Neural cell (in vitro differentiated cells): ENCODE measurements at regions not wholly inside any gene's neighbourhood (a gene's known extent, or its start where the extent isn't known, plus 50 kb on each side); places are given as distances from the start of the nearest gene placed in this dataset.

Source experiments
- H2AFZ ChIP-seq: fragments of 200-600, 300-800 bp; sonication (generic), shearing (Covaris generic); 2 replicates; pipeline ENCODE4 v1.6.0; 2014; ENCODE audit warnings: low read depth, mild to moderate bottlenecking, antibody characterized with exemption, low read length, moderate library complexity
- H3F3A ChIP-seq: fragments of 200-600 bp; shearing (Covaris generic); 2 replicates; pipeline ENCODE4 v1.6.1; 2016; ENCODE audit warnings: mild to moderate bottlenecking, moderate library complexity, mixed read lengths, antibody characterized with exemption, low read length; ENCODE audit not compliant: insufficient read depth, poor library complexity, severe bottlenecking
- H3K27ac ChIP-seq: fragments of 200-600, 300-800 bp; sonication (generic), shearing (Covaris generic); 2 replicates; pipeline ENCODE4 v1.5.1; 2014; ENCODE audit warnings: mild to moderate bottlenecking, low read length, moderate library complexity
- H3K27me3 ChIP-seq: fragments of 300-800, 200-600 bp; sonication (generic), shearing (Covaris generic); 2 replicates; pipeline ENCODE4 v1.6.0; 2014; ENCODE audit warnings: mild to moderate bottlenecking, low read depth, low read length, moderate library complexity; ENCODE audit not compliant: insufficient read depth
- H3K36me3 ChIP-seq: fragments of 300-800, 200-600 bp; sonication (generic), shearing (Covaris generic); 2 replicates; pipeline ENCODE4 v1.5.1; 2014; ENCODE audit warnings: mild to moderate bottlenecking, antibody characterized with exemption, low read length, moderate library complexity; ENCODE audit not compliant: insufficient read depth
- H3K4me2 ChIP-seq: fragments of 300-800, 200-600 bp; sonication (generic), shearing (Covaris generic); 2 replicates; pipeline ENCODE4 v1.6.0; 2014; ENCODE audit warnings: mild to moderate bottlenecking, low read length
- H3K4me3 ChIP-seq: fragments of 300-800, 200-600 bp; sonication (generic), shearing (Covaris generic); 2 replicates; pipeline ENCODE4 v1.5.1; 2014; ENCODE audit warnings: mild to moderate bottlenecking, low read length, moderate library complexity
- H3K79me2 ChIP-seq: fragments of 200-600 bp; shearing (Covaris generic); replicated peaks from 2 replicates; pipeline ENCODE4 v1.6.0; 2014; ENCODE audit warnings: mild to moderate bottlenecking, low read length, moderate library complexity; ENCODE audit not compliant: insufficient read depth
- H3K9ac ChIP-seq: fragments of 300-800, 200-600 bp; sonication (generic), shearing (Covaris generic); 2 replicates; pipeline ENCODE4 v1.6.1; 2016; ENCODE audit warnings: mild to moderate bottlenecking, low read length, mixed read lengths
- H3K9me2 ChIP-seq: fragments of 200-600 bp; shearing (Covaris generic); 2 replicates; pipeline ENCODE4 v1.6.1; 2016; ENCODE audit warnings: mild to moderate bottlenecking, low read length, mixed read lengths; ENCODE audit not compliant: insufficient read depth
- H3K9me3 ChIP-seq: fragments of 200-600, 300-800 bp; sonication (generic), shearing (Covaris generic); 2 replicates; pipeline ENCODE4 v1.6.1; 2016; ENCODE audit warnings: mild to moderate bottlenecking, mixed run types, low read length, moderate library complexity, mixed read lengths
- H4K20me1 ChIP-seq: fragments of 200-600 bp; shearing (Covaris generic); 2 replicates; pipeline ENCODE4 v1.6.1; 2016; ENCODE audit warnings: mild to moderate bottlenecking, mixed run types; ENCODE audit not compliant: insufficient read depth
- CTCF ChIP-seq: fragments of 450-650 bp; IDR thresholded peaks from 2 replicates; pipeline ENCODE4 v1.5.1; 2014; ENCODE audit warnings: antibody characterized with exemption, mild to moderate bottlenecking, moderate library complexity; ENCODE audit not compliant: poor library complexity, severe bottlenecking
- EP300 ChIP-seq: fragments of 450-650 bp; conservative IDR thresholded peaks from 2 replicates; pipeline ENCODE4 v1.6.1; 2014; ENCODE audit warnings: antibody characterized with exemption, mild to moderate bottlenecking, moderate library complexity; ENCODE audit not compliant: poor library complexity, severe bottlenecking
- EZH2 ChIP-seq: fragments of 200-600, 300-800 bp; shearing (Covaris generic), sonication (generic); IDR thresholded peaks from 2 replicates; pipeline ENCODE4 v1.6.1; 2014; ENCODE audit warnings: antibody characterized with exemption, low read length, borderline replicate concordance, mild to moderate bottlenecking; ENCODE audit not compliant: insufficient read depth, poor library complexity, severe bottlenecking
- MXI1 ChIP-seq: fragments of 450-650 bp; conservative IDR thresholded peaks from 2 replicates; pipeline ENCODE4 v1.6.1; 2014; ENCODE audit warnings: antibody characterized with exemption, mild to moderate bottlenecking; ENCODE audit not compliant: poor library complexity, severe bottlenecking
- POLR2AphosphoS5 ChIP-seq: IDR thresholded peaks from 2 replicates; pipeline ENCODE4 v1.6.1; 2012
- RAD21 ChIP-seq: fragments of 450-650 bp; conservative IDR thresholded peaks from 2 replicates; pipeline ENCODE4 v1.6.1; 2014; ENCODE audit warnings: antibody characterized with exemption, mild to moderate bottlenecking, moderate library complexity
- SMC3 ChIP-seq: fragments of 450-650 bp; conservative IDR thresholded peaks from 2 replicates; pipeline ENCODE4 v1.6.1; 2014; ENCODE audit warnings: antibody characterized with exemption, mild to moderate bottlenecking, moderate library complexity; ENCODE audit not compliant: poor library complexity
- TAF1 ChIP-seq: IDR thresholded peaks from 2 replicates; pipeline ENCODE4 v1.6.1; 2012; ENCODE audit warnings: low read depth
- TF ChIP-seq, protein P1 (sequence below): IDR thresholded peaks from 2 replicates; pipeline ENCODE4 v1.6.1; 2012; ENCODE audit warnings: borderline replicate concordance

- no peaks in the 10 kb centered on the region for H3F3A ChIP-seq
- TF ChIP-seq SMC3 (no peak), TAF1 (no peak), POLR2AphosphoS5 (no peak), MXI1 (no peak), EZH2 (no peak), CTCF (no peak), RAD21 (no peak), EP300 (no peak)
- TF ChIP-seq, protein P1, sequence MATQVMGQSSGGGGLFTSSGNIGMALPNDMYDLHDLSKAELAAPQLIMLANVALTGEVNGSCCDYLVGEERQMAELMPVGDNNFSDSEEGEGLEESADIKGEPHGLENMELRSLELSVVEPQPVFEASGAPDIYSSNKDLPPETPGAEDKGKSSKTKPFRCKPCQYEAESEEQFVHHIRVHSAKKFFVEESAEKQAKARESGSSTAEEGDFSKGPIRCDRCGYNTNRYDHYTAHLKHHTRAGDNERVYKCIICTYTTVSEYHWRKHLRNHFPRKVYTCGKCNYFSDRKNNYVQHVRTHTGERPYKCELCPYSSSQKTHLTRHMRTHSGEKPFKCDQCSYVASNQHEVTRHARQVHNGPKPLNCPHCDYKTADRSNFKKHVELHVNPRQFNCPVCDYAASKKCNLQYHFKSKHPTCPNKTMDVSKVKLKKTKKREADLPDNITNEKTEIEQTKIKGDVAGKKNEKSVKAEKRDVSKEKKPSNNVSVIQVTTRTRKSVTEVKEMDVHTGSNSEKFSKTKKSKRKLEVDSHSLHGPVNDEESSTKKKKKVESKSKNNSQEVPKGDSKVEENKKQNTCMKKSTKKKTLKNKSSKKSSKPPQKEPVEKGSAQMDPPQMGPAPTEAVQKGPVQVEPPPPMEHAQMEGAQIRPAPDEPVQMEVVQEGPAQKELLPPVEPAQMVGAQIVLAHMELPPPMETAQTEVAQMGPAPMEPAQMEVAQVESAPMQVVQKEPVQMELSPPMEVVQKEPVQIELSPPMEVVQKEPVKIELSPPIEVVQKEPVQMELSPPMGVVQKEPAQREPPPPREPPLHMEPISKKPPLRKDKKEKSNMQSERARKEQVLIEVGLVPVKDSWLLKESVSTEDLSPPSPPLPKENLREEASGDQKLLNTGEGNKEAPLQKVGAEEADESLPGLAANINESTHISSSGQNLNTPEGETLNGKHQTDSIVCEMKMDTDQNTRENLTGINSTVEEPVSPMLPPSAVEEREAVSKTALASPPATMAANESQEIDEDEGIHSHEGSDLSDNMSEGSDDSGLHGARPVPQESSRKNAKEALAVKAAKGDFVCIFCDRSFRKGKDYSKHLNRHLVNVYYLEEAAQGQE, result no peak
- H3K9me3 ChIP-seq, result no peaks in the 10 kb centered on the region
- H2AFZ ChIP-seq, result no peak overlapping the region
- no peaks in the 10 kb centered on the region for H4K20me1 ChIP-seq
- no peaks in the 10 kb centered on the region for H3K9me2 ChIP-seq
- no peak overlapping the region for H3K9ac ChIP-seq
- H3K27me3 ChIP-seq, result no peaks in the 10 kb centered on the region
- no peaks in the 10 kb centered on the region for H3K36me3 ChIP-seq
- H3K4me3 ChIP-seq, result no peak overlapping the region
- no peaks in the 10 kb centered on the region for H3K79me2 ChIP-seq
- H3K4me2 ChIP-seq, result no peak overlapping the region
- H3K27ac ChIP-seq, result no peak overlapping the region
These were observed 450.7 kb downstream of the EFNA5 start for GRCh38 chr5:107219993-107220392.

GRCh38 chr5:107218457-107219193, 452.1 kb downstream of the EFNA5 start:
- no peak overlapping the region for H3K4me2 ChIP-seq
- TF ChIP-seq, protein P1, result no peak
- no peak for TF ChIP-seq SMC3
- no peak for TF ChIP-seq RAD21
- H3K9me3 ChIP-seq, result no peaks in the 10 kb centered on the region
- H2AFZ ChIP-seq, result no peak overlapping the region
- H4K20me1 ChIP-seq, result no peaks in the 10 kb centered on the region
- H3F3A ChIP-seq, result no peaks in the 10 kb centered on the region
- no peak overlapping the region for H3K4me3 ChIP-seq
- no peaks in the 10 kb centered on the region for H3K79me2 ChIP-seq
- H3K27ac ChIP-seq, result no peak overlapping the region
- no peak overlapping the region for H3K9ac ChIP-seq
- no peaks in the 10 kb centered on the region for H3K9me2 ChIP-seq
- no peaks in the 10 kb centered on the region for H3K36me3 ChIP-seq
- H3K27me3 ChIP-seq, result no peaks in the 10 kb centered on the region
